GM23338 (cell line): ENCODE measurements at regions not wholly inside any gene's neighbourhood (a gene's known extent, or its start where the extent isn't known, plus 50 kb on each side); places are given as distances from the start of the nearest gene placed in this dataset.

Source experiments
- ATAC-seq: fragments of 200-7000 bp; cut with Tn5 transposase; 3 replicates; pipeline ENCODE4 v1.9.1; 2020
- DNase-seq: peaks from one replicate; pipeline ENCODE4 v3.0.0-alpha.2; 2015; ENCODE audit warnings: low spot score
- H2AFZ ChIP-seq: fragments of 200-600 bp; sonication (generic); 2 replicates; pipeline ENCODE4 v1.8.0; 2016; ENCODE audit warnings: antibody characterized with exemption, mild to moderate bottlenecking, moderate library complexity
- H3F3A ChIP-seq: fragments of 200-600 bp; sonication (generic); replicated peaks from 2 replicates; pipeline ENCODE4 v1.8.0; 2017; ENCODE audit warnings: antibody characterized with exemption, mixed run types, low read depth
- H3K27ac ChIP-seq: fragments of 200-600 bp; sonication (generic); 2 replicates; pipeline ENCODE4 v1.6.1; 2016; ENCODE audit warnings: low read depth
- H3K27me3 ChIP-seq: fragments of 200-600 bp; sonication (generic); 2 replicates; pipeline ENCODE4 v1.8.0; 2016; ENCODE audit warnings: mild to moderate bottlenecking, mixed run types, moderate library complexity; ENCODE audit not compliant: insufficient read depth
- H3K36me3 ChIP-seq: fragments of 200-600 bp; sonication (generic); 2 replicates; pipeline ENCODE4 v1.8.0; 2016; ENCODE audit warnings: mild to moderate bottlenecking; ENCODE audit not compliant: insufficient read depth
- H3K4me1 ChIP-seq: fragments of 200-600 bp; sonication (generic); 2 replicates; pipeline ENCODE4 v1.8.0; 2016; ENCODE audit warnings: mild to moderate bottlenecking, moderate library complexity; ENCODE audit not compliant: insufficient read depth
- H3K4me2 ChIP-seq: fragments of 200-600 bp; sonication (generic); 2 replicates; pipeline ENCODE4 v1.7.1; 2017; ENCODE audit warnings: mixed run types
- H3K4me3 ChIP-seq: fragments of 200-600 bp; sonication (generic); 2 replicates; pipeline ENCODE4 v1.6.1; 2016; ENCODE audit warnings: mixed run types
- H3K79me2 ChIP-seq: fragments of 200-600 bp; sonication (generic); replicated peaks from 2 replicates; pipeline ENCODE4 v1.8.0; 2017; ENCODE audit warnings: mild to moderate bottlenecking; ENCODE audit not compliant: insufficient read depth
- H3K9me2 ChIP-seq: fragments of 200-600 bp; sonication (generic); 2 replicates; pipeline ENCODE4 v1.8.0; 2017; ENCODE audit not compliant: insufficient read depth
- H4K20me1 ChIP-seq: fragments of 200-600 bp; sonication (generic); replicated peaks from 2 replicates; pipeline ENCODE4 v1.8.0; 2017; ENCODE audit warnings: mild to moderate bottlenecking; ENCODE audit not compliant: insufficient read depth
- H3K27ac Mint-ChIP-seq: 2 replicates; pipeline ENCODE4 v1.8.0; 2020; ENCODE audit warnings: inconsistent platforms, mild to moderate bottlenecking, moderate library complexity, mixed read lengths
- H3K27me3 Mint-ChIP-seq: 3 replicates; pipeline ENCODE4 v1.8.0; 2022; ENCODE audit warnings: low read depth, mild to moderate bottlenecking, moderate library complexity, mixed read lengths, inconsistent platforms; ENCODE audit not compliant: insufficient read depth, poor library complexity
- H3K36me3 Mint-ChIP-seq: 3 replicates; pipeline ENCODE4 v1.8.0; 2021; ENCODE audit warnings: low read depth, mild to moderate bottlenecking, inconsistent platforms, moderate library complexity, mixed read lengths
- H3K4me1 Mint-ChIP-seq: 3 replicates; pipeline ENCODE4 v1.8.0; 2020; ENCODE audit warnings: mild to moderate bottlenecking, inconsistent platforms, mixed read lengths
- H3K4me3 Mint-ChIP-seq: 3 replicates; pipeline ENCODE4 v1.8.0; 2021; ENCODE audit warnings: moderate library complexity, mild to moderate bottlenecking, inconsistent platforms, mixed read lengths
- H3K9me3 Mint-ChIP-seq: 3 replicates; pipeline ENCODE4 v1.8.0; 2020; ENCODE audit warnings: moderate library complexity, mild to moderate bottlenecking, inconsistent platforms, mixed read lengths
- EZH2 ChIP-seq: fragments of 200-600 bp; sonication (generic); IDR thresholded peaks from one replicate; pipeline ENCODE4 v1.8.0; 2017; ENCODE audit warnings: antibody characterized with exemption, mild to moderate bottlenecking, low read depth; ENCODE audit not compliant: unreplicated experiment
- NANOG ChIP-seq: IDR thresholded peaks from 2 replicates; pipeline ENCODE4 v1.6.1; 2016; ENCODE audit warnings: antibody characterized with exemption, borderline replicate concordance
- ZNF331 ChIP-seq: fragments of 250-450 bp; sonication (Bioruptor Pico); IDR thresholded peaks from 2 replicates; pipeline ENCODE4 v1.5.0; 2020; ENCODE audit warnings: low read depth, mild to moderate bottlenecking, moderate library complexity
- TF ChIP-seq, protein P1 (sequence below): fragments of 250-450 bp; sonication (Bioruptor Pico); IDR thresholded peaks from 2 replicates; pipeline ENCODE4 v1.5.0; 2020; ENCODE audit warnings: mild to moderate bottlenecking, moderate library complexity
- TF ChIP-seq, protein P2 (sequence below): IDR thresholded peaks from one replicate; pipeline ENCODE4 v1.6.1; 2018; ENCODE audit warnings: antibody characterized with exemption; ENCODE audit not compliant: unreplicated experiment
- TF ChIP-seq, protein P3 (sequence below): IDR thresholded peaks from 2 replicates; pipeline ENCODE4 v1.6.1; 2016; ENCODE audit warnings: antibody characterized with exemption

- Histone ChIP-seq H2AFZ (no peak overlapping the region), H3K79me2 (no peaks in the 10 kb centered on the region), H3K27me3 (no peaks in the 10 kb centered on the region), H4K20me1 (no peaks in the 10 kb centered on the region), H3K4me1 (no peaks in the 10 kb centered on the region), H3K9me2 (no peaks in the 10 kb centered on the region; the same call in 1 of the 2 replicates), H3F3A (no peaks in the 10 kb centered on the region), H3K27ac (no peak overlapping the region), H3K36me3 (no peaks in the 10 kb centered on the region), H3K4me3 (no peak overlapping the region), H3K4me2 (no peak overlapping the region)
- peaks cover 9% of the 10 kb centered on the region; the same call in 2 of the 3 replicates for H3K36me3 Mint-ChIP-seq
- ATAC-seq (no peak), DNase-seq (no peak)
- H3K9me3 Mint-ChIP-seq: peaks cover 10% of the 10 kb centered on the region
- H3K4me3 Mint-ChIP-seq: no peak overlapping the region
- no peaks in the 10 kb centered on the region for H3K4me1 Mint-ChIP-seq
- H3K27ac Mint-ChIP-seq: no peak overlapping the region
- H3K27me3 Mint-ChIP-seq: peaks cover 2% of the 10 kb centered on the region
- TF ChIP-seq NANOG (no peak), ZNF331 (CRISPR knock-in tag) (no peak), EZH2 (no peak)
- TF ChIP-seq, protein P1, sequence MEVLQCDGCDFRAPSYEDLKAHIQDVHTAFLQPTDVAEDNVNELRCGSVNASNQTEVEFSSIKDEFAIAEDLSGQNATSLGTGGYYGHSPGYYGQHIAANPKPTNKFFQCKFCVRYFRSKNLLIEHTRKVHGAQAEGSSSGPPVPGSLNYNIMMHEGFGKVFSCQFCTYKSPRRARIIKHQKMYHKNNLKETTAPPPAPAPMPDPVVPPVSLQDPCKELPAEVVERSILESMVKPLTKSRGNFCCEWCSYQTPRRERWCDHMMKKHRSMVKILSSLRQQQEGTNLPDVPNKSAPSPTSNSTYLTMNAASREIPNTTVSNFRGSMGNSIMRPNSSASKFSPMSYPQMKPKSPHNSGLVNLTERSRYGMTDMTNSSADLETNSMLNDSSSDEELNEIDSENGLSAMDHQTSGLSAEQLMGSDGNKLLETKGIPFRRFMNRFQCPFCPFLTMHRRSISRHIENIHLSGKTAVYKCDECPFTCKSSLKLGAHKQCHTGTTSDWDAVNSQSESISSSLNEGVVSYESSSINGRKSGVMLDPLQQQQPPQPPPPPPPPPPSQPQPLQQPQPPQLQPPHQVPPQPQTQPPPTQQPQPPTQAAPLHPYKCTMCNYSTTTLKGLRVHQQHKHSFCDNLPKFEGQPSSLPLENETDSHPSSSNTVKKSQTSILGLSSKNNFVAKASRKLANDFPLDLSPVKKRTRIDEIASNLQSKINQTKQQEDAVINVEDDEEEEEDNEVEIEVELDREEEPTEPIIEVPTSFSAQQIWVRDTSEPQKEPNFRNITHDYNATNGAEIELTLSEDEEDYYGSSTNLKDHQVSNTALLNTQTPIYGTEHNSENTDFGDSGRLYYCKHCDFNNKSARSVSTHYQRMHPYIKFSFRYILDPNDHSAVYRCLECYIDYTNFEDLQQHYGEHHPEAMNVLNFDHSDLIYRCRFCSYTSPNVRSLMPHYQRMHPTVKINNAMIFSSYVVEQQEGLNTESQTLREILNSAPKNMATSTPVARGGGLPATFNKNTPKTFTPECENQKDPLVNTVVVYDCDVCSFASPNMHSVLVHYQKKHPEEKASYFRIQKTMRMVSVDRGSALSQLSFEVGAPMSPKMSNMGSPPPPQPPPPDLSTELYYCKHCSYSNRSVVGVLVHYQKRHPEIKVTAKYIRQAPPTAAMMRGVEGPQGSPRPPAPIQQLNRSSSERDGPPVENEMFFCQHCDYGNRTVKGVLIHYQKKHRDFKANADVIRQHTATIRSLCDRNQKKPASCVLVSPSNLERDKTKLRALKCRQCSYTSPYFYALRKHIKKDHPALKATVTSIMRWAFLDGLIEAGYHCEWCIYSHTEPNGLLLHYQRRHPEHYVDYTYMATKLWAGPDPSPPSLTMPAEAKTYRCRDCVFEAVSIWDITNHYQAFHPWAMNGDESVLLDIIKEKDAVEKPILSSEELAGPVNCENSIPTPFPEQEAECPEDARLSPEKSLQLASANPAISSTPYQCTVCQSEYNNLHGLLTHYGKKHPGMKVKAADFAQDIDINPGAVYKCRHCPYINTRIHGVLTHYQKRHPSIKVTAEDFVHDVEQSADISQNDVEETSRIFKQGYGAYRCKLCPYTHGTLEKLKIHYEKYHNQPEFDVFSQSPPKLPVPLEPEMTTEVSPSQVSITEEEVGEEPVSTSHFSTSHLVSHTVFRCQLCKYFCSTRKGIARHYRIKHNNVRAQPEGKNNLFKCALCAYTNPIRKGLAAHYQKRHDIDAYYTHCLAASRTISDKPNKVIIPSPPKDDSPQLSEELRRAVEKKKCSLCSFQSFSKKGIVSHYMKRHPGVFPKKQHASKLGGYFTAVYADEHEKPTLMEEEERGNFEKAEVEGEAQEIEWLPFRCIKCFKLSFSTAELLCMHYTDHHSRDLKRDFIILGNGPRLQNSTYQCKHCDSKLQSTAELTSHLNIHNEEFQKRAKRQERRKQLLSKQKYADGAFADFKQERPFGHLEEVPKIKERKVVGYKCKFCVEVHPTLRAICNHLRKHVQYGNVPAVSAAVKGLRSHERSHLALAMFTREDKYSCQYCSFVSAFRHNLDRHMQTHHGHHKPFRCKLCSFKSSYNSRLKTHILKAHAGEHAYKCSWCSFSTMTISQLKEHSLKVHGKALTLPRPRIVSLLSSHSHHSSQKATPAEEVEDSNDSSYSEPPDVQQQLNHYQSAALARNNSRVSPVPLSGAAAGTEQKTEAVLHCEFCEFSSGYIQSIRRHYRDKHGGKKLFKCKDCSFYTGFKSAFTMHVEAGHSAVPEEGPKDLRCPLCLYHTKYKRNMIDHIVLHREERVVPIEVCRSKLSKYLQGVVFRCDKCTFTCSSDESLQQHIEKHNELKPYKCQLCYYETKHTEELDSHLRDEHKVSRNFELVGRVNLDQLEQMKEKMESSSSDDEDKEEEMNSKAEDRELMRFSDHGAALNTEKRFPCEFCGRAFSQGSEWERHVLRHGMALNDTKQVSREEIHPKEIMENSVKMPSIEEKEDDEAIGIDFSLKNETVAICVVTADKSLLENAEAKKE (CRISPR knock-in tag): no peak
- TF ChIP-seq, protein P2, sequence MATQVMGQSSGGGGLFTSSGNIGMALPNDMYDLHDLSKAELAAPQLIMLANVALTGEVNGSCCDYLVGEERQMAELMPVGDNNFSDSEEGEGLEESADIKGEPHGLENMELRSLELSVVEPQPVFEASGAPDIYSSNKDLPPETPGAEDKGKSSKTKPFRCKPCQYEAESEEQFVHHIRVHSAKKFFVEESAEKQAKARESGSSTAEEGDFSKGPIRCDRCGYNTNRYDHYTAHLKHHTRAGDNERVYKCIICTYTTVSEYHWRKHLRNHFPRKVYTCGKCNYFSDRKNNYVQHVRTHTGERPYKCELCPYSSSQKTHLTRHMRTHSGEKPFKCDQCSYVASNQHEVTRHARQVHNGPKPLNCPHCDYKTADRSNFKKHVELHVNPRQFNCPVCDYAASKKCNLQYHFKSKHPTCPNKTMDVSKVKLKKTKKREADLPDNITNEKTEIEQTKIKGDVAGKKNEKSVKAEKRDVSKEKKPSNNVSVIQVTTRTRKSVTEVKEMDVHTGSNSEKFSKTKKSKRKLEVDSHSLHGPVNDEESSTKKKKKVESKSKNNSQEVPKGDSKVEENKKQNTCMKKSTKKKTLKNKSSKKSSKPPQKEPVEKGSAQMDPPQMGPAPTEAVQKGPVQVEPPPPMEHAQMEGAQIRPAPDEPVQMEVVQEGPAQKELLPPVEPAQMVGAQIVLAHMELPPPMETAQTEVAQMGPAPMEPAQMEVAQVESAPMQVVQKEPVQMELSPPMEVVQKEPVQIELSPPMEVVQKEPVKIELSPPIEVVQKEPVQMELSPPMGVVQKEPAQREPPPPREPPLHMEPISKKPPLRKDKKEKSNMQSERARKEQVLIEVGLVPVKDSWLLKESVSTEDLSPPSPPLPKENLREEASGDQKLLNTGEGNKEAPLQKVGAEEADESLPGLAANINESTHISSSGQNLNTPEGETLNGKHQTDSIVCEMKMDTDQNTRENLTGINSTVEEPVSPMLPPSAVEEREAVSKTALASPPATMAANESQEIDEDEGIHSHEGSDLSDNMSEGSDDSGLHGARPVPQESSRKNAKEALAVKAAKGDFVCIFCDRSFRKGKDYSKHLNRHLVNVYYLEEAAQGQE: no peak
- TF ChIP-seq, protein P3, sequence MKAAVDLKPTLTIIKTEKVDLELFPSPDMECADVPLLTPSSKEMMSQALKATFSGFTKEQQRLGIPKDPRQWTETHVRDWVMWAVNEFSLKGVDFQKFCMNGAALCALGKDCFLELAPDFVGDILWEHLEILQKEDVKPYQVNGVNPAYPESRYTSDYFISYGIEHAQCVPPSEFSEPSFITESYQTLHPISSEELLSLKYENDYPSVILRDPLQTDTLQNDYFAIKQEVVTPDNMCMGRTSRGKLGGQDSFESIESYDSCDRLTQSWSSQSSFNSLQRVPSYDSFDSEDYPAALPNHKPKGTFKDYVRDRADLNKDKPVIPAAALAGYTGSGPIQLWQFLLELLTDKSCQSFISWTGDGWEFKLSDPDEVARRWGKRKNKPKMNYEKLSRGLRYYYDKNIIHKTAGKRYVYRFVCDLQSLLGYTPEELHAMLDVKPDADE: no peak
Measured at GRCh38 chr3:79878708-79879107, 110.9 kb upstream of the ROBO1 start.
